NB4 (cell line): ENCODE measurements at regions not wholly inside any gene's neighbourhood (a gene's known extent, or its start where the extent isn't known, plus 50 kb on each side); places are given as distances from the start of the nearest gene placed in this dataset.

Source experiments
- CTCF ChIP-seq: IDR thresholded peaks from one replicate; pipeline ENCODE4 v1.5.1; 2012; ENCODE audit warnings: low read depth, low read length
- MAX ChIP-seq: IDR thresholded peaks from 2 replicates; pipeline ENCODE4 v1.6.1; 2011; ENCODE audit warnings: low read depth, low read length
- POLR2A ChIP-seq: IDR thresholded peaks from 2 replicates; pipeline ENCODE4 v1.6.1; 2011; ENCODE audit warnings: mild to moderate bottlenecking; ENCODE audit not compliant: insufficient read length; ENCODE audit errors: extremely low read depth

GRCh38 chr12:32030151-32030550 is 70.9 kb downstream of the RESF1 start:
- TF ChIP-seq CTCF, result no peak
- TF ChIP-seq POLR2A, result no peak
- no peak for TF ChIP-seq MAX
